ENCODE measurements at regions not wholly inside any gene's neighbourhood (a gene's known extent, or its start where the extent isn't known, plus 50 kb on each side); places are given as distances from the start of the nearest gene placed in this dataset.

DNA sequence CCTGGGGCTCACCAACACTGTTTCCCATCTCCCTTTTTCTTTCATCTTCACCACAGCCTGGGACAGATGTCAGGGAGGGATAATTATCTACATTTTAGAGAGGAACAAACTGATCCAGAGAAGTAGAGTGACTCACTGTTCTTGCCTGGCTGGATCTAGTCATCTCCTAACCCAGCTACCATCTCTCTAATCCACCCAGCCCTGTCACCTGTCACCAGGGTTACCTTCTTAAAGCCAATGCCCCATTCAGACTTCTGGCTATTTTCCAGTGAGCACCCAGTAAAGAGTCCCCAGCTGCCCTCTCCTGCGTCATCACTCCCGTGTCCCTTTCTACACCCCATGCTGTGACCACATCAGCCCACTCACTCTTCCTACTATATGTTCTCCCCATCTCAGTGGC, 68.4 kb upstream of the DUSP5 start:
- intact Hi-C loops (cut with DNase I; ENCODE audit: low total_unique reads) = no loop called here
- Histone ChIP-seq H3K4me1 (peaks cover 0 to 14% (median 0%) of the 10 kb centered on the region in 4 donors), H3K36me3 (no peaks in the 10 kb centered on the region)

DNA sequence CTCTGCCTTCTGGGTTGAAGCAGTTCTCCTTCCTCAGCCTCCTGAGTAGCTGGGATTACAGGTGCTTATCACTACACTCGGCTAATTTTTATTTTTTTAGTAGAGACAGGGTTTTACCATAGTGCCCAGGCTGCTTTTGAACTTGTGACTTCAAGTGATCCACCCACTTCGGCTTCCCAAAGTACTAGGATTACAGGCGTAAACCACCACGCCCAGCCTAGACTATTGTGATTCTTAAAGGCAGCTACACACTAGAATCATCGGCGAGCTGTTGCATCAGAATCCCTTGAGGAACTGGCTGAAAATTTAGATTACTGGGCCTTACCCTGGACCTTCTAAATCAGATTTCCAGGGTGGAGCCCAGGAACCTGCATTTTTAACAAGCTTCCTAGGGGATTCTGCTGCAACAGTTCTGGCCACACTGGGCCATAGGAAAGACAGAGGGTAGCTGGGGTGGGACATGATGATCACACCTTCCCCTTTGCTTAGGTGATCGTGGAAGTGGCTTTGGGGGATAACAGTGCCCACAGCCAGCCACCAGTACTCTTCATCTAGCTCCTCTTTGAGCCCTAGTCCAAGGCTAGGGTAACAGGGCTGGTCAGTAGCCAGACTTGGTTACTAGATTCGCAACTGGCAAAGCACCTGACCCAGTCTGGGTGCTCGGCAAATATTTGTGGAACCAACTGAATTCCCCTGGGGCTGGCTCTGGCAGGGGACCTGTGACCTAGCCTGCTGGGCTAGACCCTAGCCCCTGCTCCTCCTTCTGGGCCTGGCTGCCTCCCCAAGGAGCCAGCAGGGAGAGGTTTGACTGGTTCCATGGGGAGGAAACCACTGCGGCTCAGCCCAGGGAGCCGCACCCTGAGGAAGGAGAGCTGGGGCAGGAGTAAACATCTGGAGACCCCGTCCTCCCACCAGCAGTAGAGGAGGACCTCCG, 67.1 kb upstream of the DUSP5 start:
- H3K36me3 ChIP-seq = no peaks in the 10 kb centered on the region
- DNase-seq = peak in 1 of 2 donors; percentile 60
- H3K27me3 ChIP-seq = no peaks in the 10 kb centered on the region
- no peaks in the 10 kb centered on the region for H3K9me3 ChIP-seq
- H3K4me1 ChIP-seq = peaks cover 0 to 14% (median 0%) of the 10 kb centered on the region in 4 donors
- intact Hi-C loops (cut with DNase I; ENCODE audit: low total_unique reads) = no loop called here
- TF ChIP-seq, protein P1, sequence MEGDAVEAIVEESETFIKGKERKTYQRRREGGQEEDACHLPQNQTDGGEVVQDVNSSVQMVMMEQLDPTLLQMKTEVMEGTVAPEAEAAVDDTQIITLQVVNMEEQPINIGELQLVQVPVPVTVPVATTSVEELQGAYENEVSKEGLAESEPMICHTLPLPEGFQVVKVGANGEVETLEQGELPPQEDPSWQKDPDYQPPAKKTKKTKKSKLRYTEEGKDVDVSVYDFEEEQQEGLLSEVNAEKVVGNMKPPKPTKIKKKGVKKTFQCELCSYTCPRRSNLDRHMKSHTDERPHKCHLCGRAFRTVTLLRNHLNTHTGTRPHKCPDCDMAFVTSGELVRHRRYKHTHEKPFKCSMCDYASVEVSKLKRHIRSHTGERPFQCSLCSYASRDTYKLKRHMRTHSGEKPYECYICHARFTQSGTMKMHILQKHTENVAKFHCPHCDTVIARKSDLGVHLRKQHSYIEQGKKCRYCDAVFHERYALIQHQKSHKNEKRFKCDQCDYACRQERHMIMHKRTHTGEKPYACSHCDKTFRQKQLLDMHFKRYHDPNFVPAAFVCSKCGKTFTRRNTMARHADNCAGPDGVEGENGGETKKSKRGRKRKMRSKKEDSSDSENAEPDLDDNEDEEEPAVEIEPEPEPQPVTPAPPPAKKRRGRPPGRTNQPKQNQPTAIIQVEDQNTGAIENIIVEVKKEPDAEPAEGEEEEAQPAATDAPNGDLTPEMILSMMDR (IDR thresholded peaks at IDR 0.05) = no peak
- H3K4me3 ChIP-seq = no peak overlapping the region
- H3K27ac ChIP-seq = no peak overlapping the region

More for the DNA sequence above, 68.4 kb upstream of the DUSP5 start:
- Histone ChIP-seq H3K27ac (no peak overlapping the region), H3K27me3 (no peaks in the 10 kb centered on the region), H3K4me3 (no peak overlapping the region), H3K9me3 (no peaks in the 10 kb centered on the region)
- DNase-seq = no peak
- TF ChIP-seq, protein P1 (IDR thresholded peaks at IDR 0.05) = no peak

DNA sequence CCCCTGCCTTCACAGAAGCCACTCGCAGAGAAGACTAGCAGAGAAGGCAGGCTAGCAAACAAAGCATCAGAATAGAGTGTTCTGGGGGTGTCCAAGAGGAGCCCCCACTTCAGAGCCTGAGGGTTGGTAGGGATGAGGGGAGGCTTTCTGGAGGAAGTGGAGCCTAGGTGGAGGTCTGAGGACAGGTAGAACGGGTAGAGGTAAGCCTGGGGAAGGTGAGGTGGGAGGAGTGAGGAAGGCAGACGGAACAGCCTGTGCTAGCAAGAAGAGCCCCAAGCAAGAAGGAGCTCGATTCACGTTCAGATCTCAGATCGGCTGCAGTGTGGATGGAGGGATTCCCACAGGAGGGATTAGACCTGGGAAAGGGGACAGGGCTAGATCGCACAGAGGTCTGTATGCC, 66.0 kb upstream of the DUSP5 start:
- intact Hi-C loops (cut with DNase I; ENCODE audit: low total_unique reads) = no loop called here
- H3K27ac ChIP-seq = no peak overlapping the region
- TF ChIP-seq, protein P1 (IDR thresholded peaks at IDR 0.05) = no peak
- H3K4me3 ChIP-seq = no peak overlapping the region
- peaks cover 0 to 6% (median 0%) of the 10 kb centered on the region in 4 donors for H3K4me1 ChIP-seq
- H3K9me3 ChIP-seq = no peaks in the 10 kb centered on the region
- no peaks in the 10 kb centered on the region for H3K27me3 ChIP-seq
- no peaks in the 10 kb centered on the region for H3K36me3 ChIP-seq
- peak in 1 of 2 donors; percentile 34 for DNase-seq

DNA sequence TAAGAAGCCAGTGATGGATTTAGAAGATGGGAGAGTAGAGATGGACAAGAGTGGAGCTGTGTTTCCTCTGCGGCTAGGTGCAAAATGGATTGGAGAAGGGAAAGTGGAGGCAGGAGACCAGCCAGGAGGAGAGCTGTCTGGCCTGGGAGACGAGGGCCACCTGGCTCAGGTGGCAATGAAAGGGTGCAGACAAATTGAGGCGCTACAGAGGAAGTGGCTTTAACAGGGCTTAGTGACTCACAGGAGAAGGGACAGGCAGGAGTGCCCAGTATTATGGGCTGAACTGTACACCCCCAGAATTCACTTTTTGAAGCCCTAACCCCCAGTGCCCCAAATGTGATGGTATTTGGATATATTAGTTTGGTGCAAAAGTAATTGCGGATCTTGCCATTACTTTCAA, 65.6 kb upstream of the DUSP5 start:
- TF ChIP-seq, protein P1 (IDR thresholded peaks at IDR 0.05) = no peak
- Histone ChIP-seq H3K9me3 (no peaks in the 10 kb centered on the region), H3K27ac (no peak overlapping the region), H3K4me1 (peaks cover 0 to 2% (median 0%) of the 10 kb centered on the region in 4 donors), H3K36me3 (no peaks in the 10 kb centered on the region), H3K4me3 (no peak overlapping the region), H3K27me3 (no peaks in the 10 kb centered on the region)
- intact Hi-C loops (cut with DNase I; ENCODE audit: low total_unique reads) = no loop called here
- no peak for DNase-seq

DNA sequence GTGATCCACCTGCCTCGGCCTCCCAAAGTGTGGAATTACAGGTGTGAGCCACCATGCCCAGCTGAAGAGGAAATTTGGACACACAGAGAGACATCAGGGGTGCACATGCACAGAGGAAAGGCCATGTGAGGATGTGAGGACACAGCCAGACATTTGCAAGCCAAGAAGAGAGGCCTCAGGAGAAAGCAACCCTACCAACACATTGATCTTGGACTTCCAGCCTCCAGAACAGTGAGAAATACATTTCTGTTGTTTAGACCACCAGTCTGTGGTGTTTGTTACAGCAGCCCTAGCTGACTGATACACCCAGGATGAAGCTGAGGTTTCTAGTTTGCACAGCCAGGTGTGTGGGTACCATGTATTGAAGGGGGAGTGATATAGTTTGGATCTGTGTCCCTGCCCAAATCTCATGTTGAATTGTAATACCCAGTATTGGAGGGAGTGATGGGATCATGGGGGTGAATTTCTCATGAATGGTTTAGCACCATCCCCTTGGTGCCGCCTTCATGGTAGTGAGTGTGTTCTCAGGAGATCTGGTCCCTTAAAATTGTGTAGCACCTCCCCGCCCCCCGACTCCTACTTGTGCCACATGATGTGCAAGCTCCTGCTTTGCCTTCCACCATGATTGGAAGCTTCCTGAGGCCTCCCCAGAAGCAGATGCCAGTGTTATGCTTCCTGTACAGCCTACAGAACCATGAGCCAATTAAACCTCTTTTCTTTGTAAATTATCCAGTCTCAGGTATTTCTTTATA, 64.7 kb upstream of the DUSP5 start:
- no peaks in the 10 kb centered on the region for H3K4me1 ChIP-seq
- TF ChIP-seq, protein P1 (IDR thresholded peaks at IDR 0.05) = no peak

More for the DNA sequence above, 64.7 kb upstream of the DUSP5 start:
- peak in 1 of 2 donors; percentile 13 for DNase-seq
- intact Hi-C loops (cut with DNase I; ENCODE audit: low total_unique reads) = no loop called here
- H3K27ac ChIP-seq = no peak overlapping the region
- no peaks in the 10 kb centered on the region for H3K9me3 ChIP-seq
- no peaks in the 10 kb centered on the region for H3K36me3 ChIP-seq
- no peaks in the 10 kb centered on the region for H3K27me3 ChIP-seq
- H3K4me3 ChIP-seq = no peak overlapping the region

Measured in tibial artery (tissue), 4 donors.